ENCODE measurements at regions not wholly inside any gene's neighbourhood (a gene's known extent, or its start where the extent isn't known, plus 50 kb on each side); places are given as distances from the start of the nearest gene placed in this dataset.

DNA sequence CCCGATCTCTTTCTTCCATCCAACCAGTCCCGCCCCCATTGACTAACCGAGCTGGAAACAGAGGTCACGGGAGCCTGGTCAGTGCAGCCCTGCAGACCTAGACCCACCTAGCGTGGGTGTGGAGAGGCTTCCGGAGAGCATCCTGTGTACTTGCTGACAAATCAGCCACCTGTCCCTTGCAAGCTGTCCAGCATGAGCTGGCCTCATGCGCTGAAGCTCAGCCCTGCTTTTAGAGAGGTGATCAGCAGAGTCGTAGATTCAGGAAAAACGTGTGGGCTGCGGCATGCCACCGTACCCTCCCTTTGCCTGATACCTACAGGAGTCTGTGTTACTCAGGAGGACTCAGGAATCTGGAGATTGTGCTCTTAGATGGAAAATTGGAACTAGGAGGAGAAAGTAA is 80.3 kb upstream of the UQCRFS1 start:
- WGBS, 2 donors = 30 to 60% methylated on average over 8 to 11 of the region's 11 CpGs
- intact Hi-C loops (cut with DNase I; ENCODE audit: low total_unique reads) = no loop called here
- no peak for DNase-seq
- Histone ChIP-seq H3K9me3 (no peaks in the 10 kb centered on the region), H3K27ac (no peak overlapping the region), H3K4me3 (no peak overlapping the region), H3K4me1 (no peaks in the 10 kb centered on the region), H3K27me3 (no peaks in the 10 kb centered on the region), H3K36me3 (ENCODE audit: low read depth, missing control alignments) (no peaks in the 10 kb centered on the region)
- TF ChIP-seq, protein P1, sequence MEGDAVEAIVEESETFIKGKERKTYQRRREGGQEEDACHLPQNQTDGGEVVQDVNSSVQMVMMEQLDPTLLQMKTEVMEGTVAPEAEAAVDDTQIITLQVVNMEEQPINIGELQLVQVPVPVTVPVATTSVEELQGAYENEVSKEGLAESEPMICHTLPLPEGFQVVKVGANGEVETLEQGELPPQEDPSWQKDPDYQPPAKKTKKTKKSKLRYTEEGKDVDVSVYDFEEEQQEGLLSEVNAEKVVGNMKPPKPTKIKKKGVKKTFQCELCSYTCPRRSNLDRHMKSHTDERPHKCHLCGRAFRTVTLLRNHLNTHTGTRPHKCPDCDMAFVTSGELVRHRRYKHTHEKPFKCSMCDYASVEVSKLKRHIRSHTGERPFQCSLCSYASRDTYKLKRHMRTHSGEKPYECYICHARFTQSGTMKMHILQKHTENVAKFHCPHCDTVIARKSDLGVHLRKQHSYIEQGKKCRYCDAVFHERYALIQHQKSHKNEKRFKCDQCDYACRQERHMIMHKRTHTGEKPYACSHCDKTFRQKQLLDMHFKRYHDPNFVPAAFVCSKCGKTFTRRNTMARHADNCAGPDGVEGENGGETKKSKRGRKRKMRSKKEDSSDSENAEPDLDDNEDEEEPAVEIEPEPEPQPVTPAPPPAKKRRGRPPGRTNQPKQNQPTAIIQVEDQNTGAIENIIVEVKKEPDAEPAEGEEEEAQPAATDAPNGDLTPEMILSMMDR (IDR thresholded peaks at IDR 0.05) = no peak
- TF ChIP-seq POLR2A (IDR thresholded peaks at IDR 0.05) = no peak

DNA sequence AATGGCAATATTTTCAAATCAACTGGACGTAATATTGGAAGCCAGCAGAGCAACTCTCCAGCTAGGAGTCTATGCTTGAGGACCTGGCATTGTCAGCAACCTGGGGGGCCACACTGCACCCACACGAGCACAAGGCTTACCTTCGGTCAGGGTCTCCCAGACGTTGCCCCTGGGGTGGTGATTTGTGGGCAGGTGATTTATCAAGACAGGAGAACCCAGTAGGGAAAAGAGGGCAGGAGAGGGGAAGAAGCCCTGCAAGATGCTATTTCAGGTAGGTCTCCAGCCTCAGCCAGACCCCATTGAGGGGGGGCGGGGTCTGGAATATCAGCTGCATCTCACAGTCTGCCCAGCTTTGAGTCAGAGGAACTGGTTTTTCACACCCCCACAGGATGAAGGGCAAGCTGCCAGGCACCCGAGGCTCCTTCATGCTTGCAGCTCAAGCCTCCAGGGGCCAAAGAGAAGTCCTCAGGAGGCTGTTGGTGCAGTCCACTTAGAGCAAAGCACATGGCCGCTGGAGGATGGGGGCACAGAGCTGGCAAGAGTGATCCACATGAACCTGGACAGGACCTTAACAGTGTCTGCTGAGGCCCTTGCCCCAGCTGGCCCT is 80.9 kb upstream of the UQCRFS1 start:
- Histone ChIP-seq H3K4me1 (no peaks in the 10 kb centered on the region), H3K27me3 (no peaks in the 10 kb centered on the region), H3K9me3 (no peaks in the 10 kb centered on the region), H3K27ac (no peak overlapping the region), H3K4me3 (no peak overlapping the region), H3K36me3 (ENCODE audit: low read depth, missing control alignments) (no peaks in the 10 kb centered on the region)
- intact Hi-C loops (cut with DNase I; ENCODE audit: low total_unique reads) = no loop called here
- DNase-seq = no peak
- 73 to 75% methylated on average over 7 of the region's 7 CpGs for WGBS, 2 donors
- no peak for TF ChIP-seq POLR2A (IDR thresholded peaks at IDR 0.05)
- TF ChIP-seq, protein P1 (IDR thresholded peaks at IDR 0.05) = no peak

DNA sequence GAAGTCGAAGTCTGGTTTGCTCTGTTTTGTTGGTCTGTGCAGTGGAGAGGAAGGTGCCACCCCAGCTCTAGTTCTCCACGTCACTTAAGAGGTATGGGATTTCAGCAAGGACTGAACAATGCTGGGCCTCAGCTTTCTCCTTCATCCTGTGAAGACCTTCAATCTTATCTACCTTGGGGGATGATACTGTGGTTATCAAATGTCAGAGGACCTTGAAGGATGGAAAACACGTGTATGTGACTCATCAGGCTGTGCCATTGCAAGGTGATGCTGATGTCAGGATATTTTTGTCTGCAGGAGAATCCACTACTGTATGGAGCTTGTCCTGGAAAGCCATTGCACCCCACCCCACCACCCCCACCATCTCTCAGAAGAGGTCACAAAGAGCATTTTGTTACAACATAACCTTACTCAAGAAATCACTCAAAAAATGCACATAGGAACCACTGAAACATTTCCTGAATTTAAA is 81.4 kb upstream of the UQCRFS1 start:
- H3K27me3 ChIP-seq = no peaks in the 10 kb centered on the region
- no peak for DNase-seq
- H3K4me1 ChIP-seq = no peaks in the 10 kb centered on the region
- 62 to 70% methylated on average over 2 to 3 of the region's 3 CpGs for WGBS, 2 donors
- no peaks in the 10 kb centered on the region for H3K36me3 ChIP-seq (ENCODE audit: low read depth, missing control alignments)
- TF ChIP-seq, protein P1 (IDR thresholded peaks at IDR 0.05) = no peak
- TF ChIP-seq POLR2A (IDR thresholded peaks at IDR 0.05) = no peak
- H3K27ac ChIP-seq = no peak overlapping the region
- intact Hi-C loops (cut with DNase I; ENCODE audit: low total_unique reads) = no loop called here
- H3K4me3 ChIP-seq = no peak overlapping the region
- H3K9me3 ChIP-seq = no peaks in the 10 kb centered on the region

DNA sequence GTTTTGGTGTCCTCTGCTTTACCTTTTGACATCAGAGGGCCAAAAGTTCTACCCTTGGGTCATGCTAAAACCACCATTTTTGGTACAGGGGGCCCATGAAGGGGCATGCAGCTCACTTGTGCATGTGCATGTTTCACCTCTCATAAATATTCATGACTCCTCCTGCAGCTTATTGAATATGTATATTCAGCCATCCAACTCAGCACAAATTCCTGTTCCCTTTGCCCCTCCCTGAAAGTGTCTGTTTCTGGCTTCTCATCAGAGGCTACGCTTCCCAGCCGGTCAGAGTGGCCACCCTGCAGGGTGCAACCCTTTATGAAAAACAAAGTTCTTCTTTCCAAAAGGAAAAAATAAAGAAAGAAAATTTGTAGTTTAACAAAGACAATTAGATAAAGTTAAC is 82.3 kb upstream of the UQCRFS1 start:
- TF ChIP-seq POLR2A (IDR thresholded peaks at IDR 0.05) = no peak
- TF ChIP-seq, protein P1 (IDR thresholded peaks at IDR 0.05) = no peak
- H3K27ac ChIP-seq = no peak overlapping the region
- intact Hi-C loops (cut with DNase I; ENCODE audit: low total_unique reads) = no loop called here
- H3K36me3 ChIP-seq (ENCODE audit: low read depth, missing control alignments) = no peaks in the 10 kb centered on the region
- no peaks in the 10 kb centered on the region for H3K9me3 ChIP-seq
- H3K4me3 ChIP-seq = no peak overlapping the region
- no peak for DNase-seq
- 50 to 73% methylated on average over 2 of the region's 2 CpGs for WGBS, 2 donors
- H3K4me1 ChIP-seq = no peaks in the 10 kb centered on the region
- no peaks in the 10 kb centered on the region for H3K27me3 ChIP-seq

DNA sequence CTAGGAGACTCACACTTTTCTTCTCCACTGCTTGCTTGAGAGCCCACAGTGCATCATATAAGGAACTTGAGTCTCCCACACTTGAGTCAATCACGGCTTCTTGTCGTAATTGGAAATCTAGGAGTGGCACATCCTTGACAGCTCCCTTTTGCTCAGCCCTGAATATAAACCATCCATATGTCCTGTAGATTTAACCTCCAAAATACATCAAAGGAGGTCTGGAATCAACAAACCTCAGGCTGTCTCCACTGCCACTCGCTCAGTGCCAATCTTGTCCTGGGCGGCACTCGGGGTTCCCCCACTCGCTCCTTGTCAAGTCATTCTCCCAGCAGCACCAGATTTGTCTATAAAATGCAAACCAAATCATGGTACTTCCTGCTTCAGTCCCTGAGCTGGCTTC is 84.4 kb upstream of the UQCRFS1 start:
- H3K27ac ChIP-seq = no peak overlapping the region
- H3K9me3 ChIP-seq = no peaks in the 10 kb centered on the region
- WGBS, 2 donors = 81 to 83% methylated on average over 6 of the region's 6 CpGs
- H3K4me1 ChIP-seq = no peaks in the 10 kb centered on the region
- intact Hi-C loops (cut with DNase I; ENCODE audit: low total_unique reads) = no loop called here
- TF ChIP-seq, protein P1 (IDR thresholded peaks at IDR 0.05) = no peak
- no peak for TF ChIP-seq POLR2A (IDR thresholded peaks at IDR 0.05)
- no peaks in the 10 kb centered on the region for H3K36me3 ChIP-seq (ENCODE audit: low read depth, missing control alignments)
- DNase-seq = no peak
- no peak overlapping the region for H3K4me3 ChIP-seq
- H3K27me3 ChIP-seq = no peaks in the 10 kb centered on the region
